ENCODE measurements at regions not wholly inside any gene's neighbourhood (a gene's known extent, or its start where the extent isn't known, plus 50 kb on each side); places are given as distances from the start of the nearest gene placed in this dataset.

- DNase-seq (ENCODE audit: low spot score): no peak
Observed at GRCh38 chr2:146228020-146228393, 1616.8 kb upstream of the ACVR2A start.

- no peak for DNase-seq (ENCODE audit: low spot score)
Observed at GRCh38 chr2:146227152-146228019, 1617.4 kb upstream of the ACVR2A start.

GRCh38 chr2:146226077-146226476, 1618.8 kb upstream of the ACVR2A start:
- no peak for DNase-seq (ENCODE audit: low spot score)

- no peak for DNase-seq (ENCODE audit: low spot score)
Observed at GRCh38 chr2:146221826-146222225, 1623.0 kb upstream of the ACVR2A start.

GRCh38 chr2:146220957-146221356, 1623.9 kb upstream of the ACVR2A start:
- DNase-seq (ENCODE audit: low spot score): no peak

- DNase-seq (ENCODE audit: low spot score): no peak
Observed at GRCh38 chr2:146214394-146214929, 1630.4 kb upstream of the ACVR2A start.

GRCh38 chr2:146213674-146214073, 1631.2 kb upstream of the ACVR2A start:
- DNase-seq (ENCODE audit: low spot score): no peak

- no peak for DNase-seq (ENCODE audit: low spot score)
Observed at GRCh38 chr2:146212602-146213001, 1632.2 kb upstream of the ACVR2A start.

GRCh38 chr2:146209842-146210275, 1635.0 kb upstream of the ACVR2A start:
- DNase-seq (ENCODE audit: low spot score): no peak

- no peak for DNase-seq (ENCODE audit: low spot score)
Observed at GRCh38 chr2:146207901-146208300, 1636.9 kb upstream of the ACVR2A start.

- DNase-seq (ENCODE audit: low spot score): no peak
Observed at GRCh38 chr2:146207417-146207816, 1637.4 kb upstream of the ACVR2A start.

- DNase-seq (ENCODE audit: low spot score): no peak
Observed at GRCh38 chr2:146203064-146203624, 1641.7 kb upstream of the ACVR2A start.

- no peak for DNase-seq (ENCODE audit: low spot score)
Observed at GRCh38 chr2:146193619-146194018, 1651.2 kb upstream of the ACVR2A start.

GRCh38 chr2:146189541-146189940, 1655.3 kb upstream of the ACVR2A start:
- DNase-seq (ENCODE audit: low spot score): no peak

GRCh38 chr2:146173934-146174333, 1654.0 kb upstream of the ZEB2 start:
- DNase-seq (ENCODE audit: low spot score): no peak

GRCh38 chr2:146161256-146161882, 1641.5 kb upstream of the ZEB2 start:
- no peak for DNase-seq (ENCODE audit: low spot score)

GRCh38 chr2:146158072-146158674, 1638.3 kb upstream of the ZEB2 start:
- no peak for DNase-seq (ENCODE audit: low spot score)

GRCh38 chr2:146147448-146148012, 1627.6 kb upstream of the ZEB2 start:
- DNase-seq (ENCODE audit: low spot score): no peak

- no peak for DNase-seq (ENCODE audit: low spot score)
Observed at GRCh38 chr2:146143971-146144370, 1624.1 kb upstream of the ZEB2 start.

- DNase-seq (ENCODE audit: low spot score): no peak
Observed at GRCh38 chr2:146138820-146139219, 1618.9 kb upstream of the ZEB2 start.

GRCh38 chr2:146135245-146135644, 1615.3 kb upstream of the ZEB2 start:
- DNase-seq (ENCODE audit: low spot score): no peak

- no peak for DNase-seq (ENCODE audit: low spot score)
Observed at GRCh38 chr2:146131785-146132184, 1611.9 kb upstream of the ZEB2 start.

All from kidney capillary endothelial cell (primary cell).